ENCODE measurements at regions not wholly inside any gene's neighbourhood (a gene's known extent, or its start where the extent isn't known, plus 50 kb on each side); places are given as distances from the start of the nearest gene placed in this dataset.

GRCh38 chr6:17047889-17048288 lies 54.0 kb upstream of the STMND1 start:
- Mint-ChIP-seq H3K4me3 (no peak overlapping the region), H3K4me1 (ENCODE audit: low read depth) (no peaks in the 10 kb centered on the region), H3K36me3 (no peaks in the 10 kb centered on the region), H3K27ac (no peak overlapping the region), H3K27me3 (peaks cover 19% of the 10 kb centered on the region), H3K9me3 (no peaks in the 10 kb centered on the region)
- intact Hi-C loops (cut with micrococcal nuclease) = no loop called here
- no peak for DNase-seq
- ChIA-PET POLR2A (no interaction called here), CTCF (no interaction called here)

- ChIA-PET CTCF (no interaction called here), POLR2A (no interaction called here)
- Mint-ChIP-seq H3K27me3 (peaks cover 24% of the 10 kb centered on the region), H3K4me3 (no peak overlapping the region), H3K4me1 (ENCODE audit: low read depth) (no peaks in the 10 kb centered on the region), H3K27ac (no peak overlapping the region), H3K36me3 (no peaks in the 10 kb centered on the region), H3K9me3 (no peaks in the 10 kb centered on the region)
- DNase-seq = no peak
- intact Hi-C loops (cut with micrococcal nuclease) = no loop called here
Observed at GRCh38 chr6:17045581-17046322, 56.1 kb upstream of the STMND1 start.

GRCh38 chr6:17043148-17043522 lies 58.7 kb upstream of the STMND1 start:
- Mint-ChIP-seq H3K27ac (no peak overlapping the region), H3K27me3 (peaks cover 32% of the 10 kb centered on the region), H3K36me3 (no peaks in the 10 kb centered on the region), H3K9me3 (no peaks in the 10 kb centered on the region), H3K4me1 (ENCODE audit: low read depth) (no peaks in the 10 kb centered on the region), H3K4me3 (no peak overlapping the region)
- POLR2A ChIA-PET = no interaction called here
- DNase-seq = no peak
- intact Hi-C loops (cut with micrococcal nuclease) = no loop called here
- CTCF ChIA-PET = no interaction called here

- Mint-ChIP-seq H3K27ac (no peak overlapping the region), H3K9me3 (no peaks in the 10 kb centered on the region), H3K4me1 (ENCODE audit: low read depth) (no peaks in the 10 kb centered on the region), H3K36me3 (no peaks in the 10 kb centered on the region), H3K27me3 (peaks cover 33% of the 10 kb centered on the region), H3K4me3 (no peak overlapping the region)
- no peak for DNase-seq
- POLR2A ChIA-PET = no interaction called here
- intact Hi-C loops (cut with micrococcal nuclease) = no loop called here
- CTCF ChIA-PET = no interaction called here
Observed at GRCh38 chr6:17042422-17043147, 59.3 kb upstream of the STMND1 start.

- H3K4me3 Mint-ChIP-seq = no peak overlapping the region
- no peaks in the 10 kb centered on the region for H3K36me3 Mint-ChIP-seq
- H3K27ac Mint-ChIP-seq = no peak overlapping the region
- POLR2A ChIA-PET = no interaction called here
- intact Hi-C loops (cut with micrococcal nuclease) = no loop called here
- no peaks in the 10 kb centered on the region for H3K4me1 Mint-ChIP-seq (ENCODE audit: low read depth)
- CTCF ChIA-PET = no interaction called here
- peaks cover 24% of the 10 kb centered on the region for H3K27me3 Mint-ChIP-seq
- no peaks in the 10 kb centered on the region for H3K9me3 Mint-ChIP-seq
- DNase-seq = no peak
Observed at GRCh38 chr6:17039266-17039665, 62.6 kb upstream of the STMND1 start.

GRCh38 chr6:17038316-17038715 lies 63.5 kb upstream of the STMND1 start:
- H3K4me3 Mint-ChIP-seq = no peak overlapping the region
- no peak for DNase-seq
- H3K4me1 Mint-ChIP-seq (ENCODE audit: low read depth) = no peaks in the 10 kb centered on the region
- H3K9me3 Mint-ChIP-seq = no peaks in the 10 kb centered on the region
- H3K36me3 Mint-ChIP-seq = no peaks in the 10 kb centered on the region
- intact Hi-C loops (cut with micrococcal nuclease) = no loop called here
- H3K27me3 Mint-ChIP-seq = peaks cover 19% of the 10 kb centered on the region
- no peak overlapping the region for H3K27ac Mint-ChIP-seq
- CTCF ChIA-PET = no interaction called here
- POLR2A ChIA-PET = no interaction called here

GRCh38 chr6:17036065-17036393 lies 65.8 kb upstream of the STMND1 start:
- H3K4me1 Mint-ChIP-seq (ENCODE audit: low read depth) = no peaks in the 10 kb centered on the region
- ChIA-PET CTCF (no interaction called here), POLR2A (no interaction called here)
- peaks cover 17% of the 10 kb centered on the region for H3K27me3 Mint-ChIP-seq
- intact Hi-C loops (cut with micrococcal nuclease) = no loop called here
- no peak overlapping the region for H3K4me3 Mint-ChIP-seq
- H3K27ac Mint-ChIP-seq = no peak overlapping the region
- H3K9me3 Mint-ChIP-seq = no peaks in the 10 kb centered on the region
- no peak for DNase-seq
- H3K36me3 Mint-ChIP-seq = no peaks in the 10 kb centered on the region

- Mint-ChIP-seq H3K27ac (no peak overlapping the region), H3K27me3 (peaks cover 17% of the 10 kb centered on the region), H3K36me3 (no peaks in the 10 kb centered on the region), H3K4me3 (no peak overlapping the region), H3K4me1 (ENCODE audit: low read depth) (no peaks in the 10 kb centered on the region), H3K9me3 (no peaks in the 10 kb centered on the region)
- no peak for DNase-seq
- intact Hi-C loops (cut with micrococcal nuclease) = no loop called here
- ChIA-PET POLR2A (no interaction called here), CTCF (no interaction called here)
Observed at GRCh38 chr6:17035257-17036064, 66.4 kb upstream of the STMND1 start.

GRCh38 chr6:17033746-17034145 lies 68.1 kb upstream of the STMND1 start:
- intact Hi-C loops (cut with micrococcal nuclease) = no loop called here
- no peaks in the 10 kb centered on the region for H3K9me3 Mint-ChIP-seq
- H3K27ac Mint-ChIP-seq = no peak overlapping the region
- ChIA-PET POLR2A (no interaction called here), CTCF (no interaction called here)
- H3K4me3 Mint-ChIP-seq = no peak overlapping the region
- DNase-seq = no peak
- peaks cover 12% of the 10 kb centered on the region for H3K27me3 Mint-ChIP-seq
- no peaks in the 10 kb centered on the region for H3K36me3 Mint-ChIP-seq
- H3K4me1 Mint-ChIP-seq (ENCODE audit: low read depth) = no peaks in the 10 kb centered on the region

- DNase-seq = no peak
- Mint-ChIP-seq H3K27me3 (peaks cover 13% of the 10 kb centered on the region), H3K4me3 (no peak overlapping the region), H3K9me3 (no peaks in the 10 kb centered on the region), H3K4me1 (ENCODE audit: low read depth) (no peaks in the 10 kb centered on the region), H3K36me3 (no peaks in the 10 kb centered on the region), H3K27ac (no peak overlapping the region)
- CTCF ChIA-PET = no interaction called here
- POLR2A ChIA-PET = no interaction called here
- intact Hi-C loops (cut with micrococcal nuclease) = no loop called here
Observed at GRCh38 chr6:17032988-17033634, 68.7 kb upstream of the STMND1 start.

GRCh38 chr6:17032590-17032987 lies 69.3 kb upstream of the STMND1 start:
- H3K4me1 Mint-ChIP-seq (ENCODE audit: low read depth) = no peaks in the 10 kb centered on the region
- intact Hi-C loops (cut with micrococcal nuclease) = no loop called here
- no peaks in the 10 kb centered on the region for H3K36me3 Mint-ChIP-seq
- no peaks in the 10 kb centered on the region for H3K9me3 Mint-ChIP-seq
- POLR2A ChIA-PET = no interaction called here
- CTCF ChIA-PET = no interaction called here
- DNase-seq = no peak
- no peak overlapping the region for H3K27ac Mint-ChIP-seq
- H3K27me3 Mint-ChIP-seq = peaks cover 11% of the 10 kb centered on the region
- no peak overlapping the region for H3K4me3 Mint-ChIP-seq

- intact Hi-C loops (cut with micrococcal nuclease) = no loop called here
- Mint-ChIP-seq H3K9me3 (no peaks in the 10 kb centered on the region), H3K4me3 (no peak overlapping the region), H3K36me3 (no peaks in the 10 kb centered on the region), H3K4me1 (ENCODE audit: low read depth) (no peaks in the 10 kb centered on the region), H3K27ac (no peak overlapping the region), H3K27me3 (peaks cover 10% of the 10 kb centered on the region)
- DNase-seq = no peak
- ChIA-PET CTCF (no interaction called here), POLR2A (no interaction called here)
Observed at GRCh38 chr6:17031961-17032360, 69.9 kb upstream of the STMND1 start.

Measured in activated CD4-positive, alpha-beta memory T cell treated with anti-CD3 and anti-CD28 coated beads for 36 hours (primary cell).